Heart left ventricle (tissue), 13 donors: ENCODE measurements at regions not wholly inside any gene's neighbourhood (a gene's known extent, or its start where the extent isn't known, plus 50 kb on each side); places are given as distances from the start of the nearest gene placed in this dataset.

Experiments used
- CTCF ChIP-seq, 12 donors: fragments of 200-600 bp; sonication (generic) in 4 of 12; IDR thresholded peaks; one replicate each; pipeline versions ENCODE4 v1.5.0 to v1.8.0; 2018 to 2022; ENCODE audit warnings: antibody characterized with exemption in 12 of 12, mild to moderate bottlenecking in 5 of 12
- POLR2A ChIP-seq, 2 donors: fragments of 450-650 bp; IDR thresholded peaks; one replicate each; pipeline ENCODE4 v1.6.1; 2017; ENCODE audit warnings: antibody characterized with exemption in 2 of 2, mild to moderate bottlenecking in 2 of 2, moderate library complexity in 2 of 2
- donor health status: ischemic (EF 13 %, LVEDD 7.1; RV severe dilation, severe dysfunction).
- donor health status: DM: no; HTN: yes; CAD: no.
- donor health status: DM: no; HTN: no; CAD: no.
- donor health status: ischemic (EF 25% LVEDD 6.9; RV normal size, moderate dysfunction).
- donor health status: ischemic (EF 25% LVEDD 5.7; RV mildly dilated, moderate dysfunction).
- donor health status: ischemic (EF 35%, LVEDD 5.7; RV mildly dilated, moderate dysfunction).
- donor health status: nonischemic (EF 11% LVEDD 7.7; RV severe dilation, severe dysfunction).
- donor health status: DM: yes; HTN: yes; CAD: no.
- donor health status: PGD.
- donor health status: ischemic (EF 29% LVEDD 5.4; RV normal size, mild dysfunction).
- donor health status: nonischemic (EF 23%, LVEDD 6.1; RV moderate dilation, normal function).

DNA sequence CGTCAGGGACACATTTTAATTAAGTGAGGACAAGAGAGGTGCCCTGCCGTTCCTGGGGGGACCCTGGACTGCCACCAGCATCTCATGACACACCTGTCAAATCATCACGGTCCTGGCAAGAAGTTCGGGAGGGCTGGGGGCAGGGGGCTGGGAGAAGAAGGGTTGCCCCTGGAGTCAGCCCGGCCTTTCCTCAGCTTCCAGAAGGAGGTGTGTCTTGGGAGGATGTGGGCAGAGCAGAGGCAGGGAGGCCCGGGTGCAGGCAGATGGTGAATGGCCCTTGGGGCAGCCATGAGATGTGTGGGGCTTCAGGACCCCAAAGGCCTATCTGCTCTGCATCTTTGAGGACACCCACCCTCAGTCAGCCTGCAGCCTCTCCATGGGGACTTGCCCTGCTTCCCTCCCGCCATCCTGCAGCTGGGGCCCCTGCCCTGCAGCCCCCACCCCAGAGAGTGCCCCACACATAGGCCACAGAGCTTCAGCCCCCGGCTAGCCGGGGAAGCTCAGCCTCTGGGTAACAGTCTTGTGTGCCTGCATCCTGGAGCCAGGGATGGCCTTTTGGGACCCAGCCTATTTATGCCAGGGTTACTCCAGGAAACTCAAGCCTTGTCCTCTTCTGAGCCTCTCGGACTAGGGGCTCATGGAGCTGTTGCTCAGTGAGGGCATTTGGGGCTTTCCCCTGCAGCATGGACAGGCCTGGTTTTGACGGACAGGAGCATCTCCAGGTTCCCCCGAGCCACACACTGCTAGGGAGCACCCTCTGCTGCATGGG, 178.5 kb downstream of the KIF26A start:
- TF ChIP-seq POLR2A (IDR thresholded peaks at IDR 0.05) (no peak), CTCF (IDR thresholded peaks at IDR 0.05) (no peak)
